ENCODE measurements at regions not wholly inside any gene's neighbourhood (a gene's known extent, or its start where the extent isn't known, plus 50 kb on each side); places are given as distances from the start of the nearest gene placed in this dataset.

- TF ChIP-seq ETV6 (conservative IDR thresholded peaks at IDR 0.05 in 1 of 2, IDR thresholded peaks at IDR 0.05 in 1 of 2; ENCODE audit: borderline replicate concordance in 1 of 2, low read depth in 1 of 2) = no peak
- no peak for TF ChIP-seq NR2C1 (IDR thresholded peaks at IDR 0.05)
- TF ChIP-seq CTCF (IDR thresholded peaks at IDR 0.05 in 2 of 3, conservative IDR thresholded peaks at IDR 0.05 in 1 of 3; ENCODE audit: control insufficient read depth in 2 of 3, extremely low read depth in 1 of 3, insufficient read depth in 1 of 3, low read depth in 3 of 3, low read length in 3 of 3) = no peak
- TF ChIP-seq SUZ12 (IDR thresholded peaks at IDR 0.05; ENCODE audit: unreplicated experiment) = no peak
- no peak for TF ChIP-seq USF2 (IDR thresholded peaks at IDR 0.05; ENCODE audit: borderline replicate concordance, low read depth, low read length)
- no peak for TF ChIP-seq CHD1 (IDR thresholded peaks at IDR 0.05; ENCODE audit: low read depth, low read length)
Observed at GRCh38 chr5:133716532-133717183, 104.3 kb upstream of the FSTL4 start.
